HG03175 (cell line): ENCODE measurements at regions not wholly inside any gene's neighbourhood (a gene's known extent, or its start where the extent isn't known, plus 50 kb on each side); places are given as distances from the start of the nearest gene placed in this dataset.
"Not testable (repeated sequence)": the region's sequence is repeated elsewhere in the genome, so short reads cannot be mapped to it uniquely, and the experiment has no call there.

Experiments
- ATAC-seq: cut with Tn5 transposase; IDR thresholded peaks from one replicate; pipeline ENCODE4 v1.9.1; 2021; ENCODE audit warnings: mild to moderate bottlenecking, moderate library complexity; ENCODE audit not compliant: unreplicated experiment

DNA sequence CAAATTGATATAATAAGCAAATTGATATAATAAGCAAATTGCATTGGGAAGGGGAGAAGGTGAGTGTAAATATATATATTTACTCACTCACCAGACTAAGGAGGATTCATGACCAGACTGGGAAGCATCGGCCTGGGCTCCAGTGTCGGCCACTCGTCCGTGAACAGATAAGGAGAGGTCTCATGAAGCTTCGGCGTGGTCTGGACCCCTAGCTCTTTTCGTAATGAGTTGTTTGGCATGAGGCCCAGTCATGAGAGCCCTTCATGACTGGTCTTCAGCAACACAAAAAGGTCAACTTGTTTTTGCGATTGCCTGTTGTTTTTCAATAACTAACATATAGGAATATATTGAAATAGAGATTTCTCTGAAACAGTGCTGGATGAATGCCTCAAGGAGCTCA lies 222.9 kb upstream of the KCNK2 start:
- no peak for ATAC-seq

DNA sequence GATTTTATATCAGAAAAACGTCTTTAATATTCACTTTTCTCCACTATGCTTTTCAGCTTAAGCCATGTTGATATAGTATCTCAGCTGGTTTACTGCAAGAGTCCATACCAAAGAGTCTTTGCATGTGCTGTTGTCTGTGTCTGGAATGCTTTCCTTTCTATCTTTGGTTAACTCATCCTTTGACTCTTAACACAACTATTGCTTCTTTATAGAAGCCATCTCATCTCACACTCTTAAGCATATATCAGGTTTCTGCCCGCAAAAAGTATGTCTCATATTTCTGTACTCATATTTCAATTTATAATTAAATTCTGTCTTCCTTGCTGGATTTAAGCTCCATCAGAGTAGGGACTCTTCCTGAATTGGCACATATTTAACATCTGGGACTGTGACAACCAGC lies 220.9 kb upstream of the KCNK2 start:
- no peak for ATAC-seq

- ATAC-seq: no peak
Observed at GRCh38 chr1:214862421-214862820, 220.1 kb upstream of the KCNK2 start.

DNA sequence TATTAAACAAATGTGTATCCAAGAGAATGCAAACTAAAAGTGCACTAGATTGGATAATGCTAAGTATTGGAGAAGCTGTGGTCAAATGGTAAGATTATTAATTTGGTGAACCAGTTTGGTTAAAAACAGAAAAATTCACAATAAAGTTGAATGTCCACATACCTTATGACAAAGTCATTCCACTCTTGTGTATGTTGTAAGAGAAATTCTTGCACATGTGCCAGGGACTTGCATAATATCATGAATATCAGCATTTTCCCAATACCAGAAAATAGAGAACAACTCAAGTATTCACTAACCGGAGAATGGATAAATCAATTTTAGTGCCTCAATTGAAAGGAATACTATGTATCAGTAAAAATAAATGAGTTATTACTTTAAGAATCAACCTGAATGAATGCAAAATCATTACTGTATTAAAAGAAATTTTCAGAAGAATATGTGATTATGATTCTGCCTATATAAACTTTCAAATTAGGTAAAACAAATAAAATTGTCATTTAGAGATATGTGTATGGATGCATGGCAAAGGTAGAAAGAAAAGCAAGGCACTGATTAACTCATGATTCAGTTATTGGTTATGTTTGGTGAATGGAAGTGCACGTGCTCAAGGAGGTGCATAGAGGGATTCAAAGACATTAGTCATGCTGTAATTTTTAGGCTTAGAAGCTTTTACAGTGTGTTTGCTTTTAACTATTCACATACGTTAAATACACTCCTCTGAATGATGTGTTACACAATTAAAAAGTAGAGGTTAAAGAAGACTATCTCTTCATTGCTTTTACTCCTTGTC lies 217.4 kb upstream of the KCNK2 start:
- no peak for ATAC-seq

DNA sequence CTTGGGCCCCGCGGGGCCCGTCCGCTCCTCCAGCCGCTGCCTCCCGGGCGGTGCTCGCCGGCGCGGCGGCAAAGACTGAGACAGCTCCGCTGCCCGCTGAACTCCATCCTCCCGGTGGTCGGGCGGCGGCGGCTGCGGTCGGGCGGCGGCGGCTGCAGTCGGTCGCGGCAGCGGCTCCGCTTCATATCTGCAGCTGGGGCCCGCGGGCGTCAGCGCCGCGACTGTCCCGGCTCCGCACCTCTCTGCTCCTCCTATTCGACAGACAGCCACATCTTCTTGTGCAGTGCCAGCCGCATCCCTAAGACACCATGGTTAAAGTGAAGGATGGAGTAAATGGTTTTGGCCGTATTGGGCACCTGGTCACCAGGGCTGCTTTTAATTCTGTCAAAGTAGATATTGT lies 212.1 kb upstream of the KCNK2 start:
- ATAC-seq: not testable (repeated sequence)

DNA sequence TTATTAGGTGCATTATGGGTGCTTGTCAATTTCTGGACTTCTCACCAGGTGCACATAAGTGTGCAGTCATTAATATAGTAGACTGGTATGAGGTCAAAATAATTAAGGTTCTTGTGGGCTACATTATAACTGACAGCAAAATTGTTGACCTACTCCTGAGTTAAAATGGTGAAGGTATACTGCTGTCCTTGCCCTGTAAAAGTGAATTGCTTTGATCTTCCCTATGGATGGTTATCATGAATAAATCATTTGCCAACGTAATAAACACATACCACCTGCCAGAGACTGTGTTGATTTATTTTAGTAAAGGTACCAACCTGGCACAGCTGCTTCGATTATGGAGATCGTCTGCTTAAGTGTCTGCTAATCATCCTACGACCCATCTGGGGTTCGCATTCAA lies 201.6 kb upstream of the KCNK2 start:
- no peak for ATAC-seq

GRCh38 chr1:214882616-214883015 lies 199.9 kb upstream of the KCNK2 start:
- no peak for ATAC-seq

GRCh38 chr1:214895011-214895600 lies 187.4 kb upstream of the KCNK2 start:
- ATAC-seq: no peak

DNA sequence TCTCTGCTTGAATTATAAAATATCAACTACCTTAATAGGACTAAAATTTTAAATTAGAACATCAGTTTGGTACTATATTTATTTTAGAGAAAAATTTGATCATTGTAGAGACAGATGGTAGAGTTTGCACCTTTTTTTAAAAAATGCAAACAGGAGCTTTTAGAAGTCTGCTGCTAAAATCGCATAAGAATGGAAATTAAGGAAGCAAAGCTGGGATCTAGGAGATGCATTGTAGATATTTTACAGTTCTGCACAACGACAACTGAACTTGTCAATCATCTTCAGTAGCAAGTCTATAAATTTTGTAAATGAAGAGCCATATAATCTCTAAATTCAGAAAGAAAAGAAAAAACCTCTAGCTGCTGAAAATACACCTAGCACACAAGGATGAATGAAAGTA lies 185.6 kb upstream of the KCNK2 start:
- no peak for ATAC-seq

DNA sequence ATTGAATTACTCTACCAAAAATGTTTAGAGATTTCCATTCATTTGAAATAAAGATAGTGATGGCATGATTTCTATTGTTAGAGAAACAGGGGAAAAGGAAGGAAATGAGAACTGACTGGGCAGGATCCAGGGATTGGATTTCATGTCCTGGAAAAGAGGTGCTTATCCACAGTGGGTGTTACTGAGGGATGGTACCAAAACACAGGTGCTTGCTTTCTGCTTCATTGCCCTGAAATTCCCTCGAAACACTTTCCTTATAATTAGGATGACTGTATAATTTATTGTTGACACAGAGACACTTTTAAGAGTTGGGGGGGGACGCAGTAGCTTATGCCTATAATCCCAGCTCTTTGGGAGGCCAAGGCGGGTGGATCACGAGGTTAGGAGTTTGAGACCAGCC lies 185.0 kb upstream of the KCNK2 start:
- no peak for ATAC-seq

DNA sequence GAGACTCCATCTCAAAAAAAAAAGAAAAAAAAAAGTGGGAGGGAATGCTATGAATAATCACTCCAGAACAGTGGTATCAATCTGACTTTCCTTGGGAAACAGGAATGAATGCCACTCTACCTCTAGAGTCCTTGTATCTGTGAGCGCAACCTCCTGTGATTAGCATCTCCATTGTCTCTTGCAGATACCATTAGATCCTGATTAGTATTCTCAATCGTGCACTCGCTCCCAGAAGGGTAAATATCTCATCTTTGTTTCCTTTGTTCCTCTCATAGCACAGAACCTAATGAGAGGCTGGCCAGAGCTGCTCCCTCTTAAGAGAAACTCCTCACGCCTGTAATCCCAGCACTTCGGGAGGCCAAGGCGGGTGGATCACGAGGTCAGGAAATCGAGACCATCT lies 184.4 kb upstream of the KCNK2 start:
- no peak for ATAC-seq

DNA sequence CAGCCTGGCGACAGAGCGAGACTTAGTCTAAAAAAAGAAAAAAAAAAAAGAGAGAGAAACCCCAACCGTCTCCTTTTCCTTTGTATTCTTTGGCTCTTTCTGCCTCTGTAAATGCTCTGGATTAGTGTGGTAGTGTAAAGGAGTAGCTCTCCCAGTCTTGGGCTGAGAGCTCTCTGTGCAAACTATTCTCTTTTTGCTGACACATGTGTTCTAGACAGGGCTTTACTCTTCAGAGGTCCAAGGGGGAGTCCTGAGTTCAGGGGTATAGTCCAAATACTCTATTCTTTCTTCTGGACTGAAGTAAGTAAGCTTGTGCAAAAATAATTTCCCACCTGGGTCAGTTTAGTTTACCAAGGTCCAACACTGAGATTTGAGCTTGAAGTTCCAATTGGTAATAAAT lies 183.8 kb upstream of the KCNK2 start:
- no peak for ATAC-seq

GRCh38 chr1:214899908-214900460 lies 182.6 kb upstream of the KCNK2 start:
- no peak for ATAC-seq

- no peak for ATAC-seq
Observed at GRCh38 chr1:214900590-214900989, 181.9 kb upstream of the KCNK2 start.

DNA sequence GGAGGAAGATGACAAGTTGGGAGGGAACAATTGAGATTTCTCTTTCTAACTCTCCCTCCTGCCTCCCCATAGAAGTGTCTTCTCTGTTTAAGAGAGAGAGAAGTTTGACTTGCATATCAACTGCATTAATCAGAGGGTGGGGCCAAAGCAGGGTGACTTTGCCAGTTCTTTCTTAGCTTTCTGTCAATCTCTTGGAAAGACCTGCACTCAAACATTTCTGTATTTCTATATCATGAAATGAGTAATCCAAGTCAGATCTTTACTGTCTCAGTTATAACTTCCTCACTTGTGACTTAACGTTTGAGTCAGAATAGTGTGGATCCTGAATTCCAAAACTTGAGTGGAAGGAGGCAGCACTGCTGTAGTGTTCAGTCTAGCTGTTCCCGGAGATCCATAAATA lies 180.8 kb upstream of the KCNK2 start:
- ATAC-seq: no peak

DNA sequence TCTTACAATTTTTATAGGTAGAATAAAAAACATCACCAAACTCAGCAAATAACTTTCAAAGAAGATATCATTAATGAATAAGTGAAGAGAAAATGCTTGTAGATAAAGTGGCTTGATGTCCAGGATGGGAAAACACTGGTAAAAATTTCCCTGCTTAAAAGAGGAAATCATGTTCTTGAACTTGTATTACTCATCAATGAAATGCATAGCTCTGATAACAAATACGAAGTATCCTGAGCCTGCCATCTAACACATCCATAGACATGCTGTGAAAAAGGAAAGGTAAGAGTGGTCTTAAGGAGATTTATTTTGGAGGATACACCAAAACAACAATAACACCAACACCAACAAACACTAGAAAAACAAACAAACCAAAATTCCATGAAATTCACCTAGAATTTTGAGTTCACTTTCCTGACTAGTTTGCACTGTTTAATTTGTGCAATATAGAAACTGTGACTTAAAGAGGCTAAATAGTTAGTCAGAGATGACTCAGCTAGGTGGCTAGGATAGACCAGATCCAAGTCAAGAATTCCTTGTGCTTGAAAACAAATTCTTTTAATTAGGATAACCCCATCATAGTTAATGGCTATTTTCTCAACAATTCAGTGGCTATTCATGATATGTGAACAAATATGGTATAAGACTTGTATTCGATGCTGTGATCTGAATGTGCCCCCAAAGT lies 179.8 kb upstream of the KCNK2 start:
- no peak for ATAC-seq

DNA sequence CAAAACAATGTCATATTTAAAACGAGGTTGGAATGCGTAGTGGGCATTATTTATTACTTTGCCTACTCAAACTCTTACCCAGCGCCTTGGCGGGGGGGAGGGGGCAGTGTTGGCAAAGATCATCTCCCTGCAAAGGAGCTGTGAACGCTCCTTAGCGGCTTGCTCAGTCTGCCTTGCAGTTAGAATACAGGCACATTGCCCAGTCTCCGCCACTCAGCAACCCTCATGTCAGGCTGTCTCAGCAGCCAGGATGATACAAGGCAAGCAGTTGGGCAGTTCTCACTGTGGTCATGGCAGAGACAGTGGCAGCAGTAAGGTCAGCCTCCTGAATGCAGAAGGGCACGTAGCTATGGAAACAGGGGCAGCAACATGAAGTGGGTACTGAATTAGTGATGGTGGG lies 170.4 kb upstream of the KCNK2 start:
- ATAC-seq: no peak

DNA sequence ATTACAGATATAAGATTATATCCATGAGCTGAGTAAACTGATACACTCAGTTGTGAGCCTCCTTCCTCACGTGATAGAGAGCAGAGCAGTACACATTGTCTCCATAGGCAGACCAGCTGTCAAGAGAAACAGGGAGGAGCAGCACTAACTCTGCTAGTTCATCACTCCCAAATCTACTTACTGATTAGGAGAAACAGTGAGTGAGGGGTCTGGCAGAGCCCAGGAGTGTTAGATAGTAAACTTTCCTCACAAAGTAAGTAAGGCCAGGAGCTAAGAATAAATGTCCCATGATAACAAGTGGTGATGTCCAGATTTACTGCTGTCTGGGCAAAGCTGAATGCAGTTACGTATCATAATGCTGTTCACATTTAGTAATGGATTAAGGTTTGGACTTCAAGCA lies 168.6 kb upstream of the KCNK2 start:
- no peak for ATAC-seq

- ATAC-seq: no peak
Observed at GRCh38 chr1:214917081-214917635, 165.4 kb upstream of the KCNK2 start.

DNA sequence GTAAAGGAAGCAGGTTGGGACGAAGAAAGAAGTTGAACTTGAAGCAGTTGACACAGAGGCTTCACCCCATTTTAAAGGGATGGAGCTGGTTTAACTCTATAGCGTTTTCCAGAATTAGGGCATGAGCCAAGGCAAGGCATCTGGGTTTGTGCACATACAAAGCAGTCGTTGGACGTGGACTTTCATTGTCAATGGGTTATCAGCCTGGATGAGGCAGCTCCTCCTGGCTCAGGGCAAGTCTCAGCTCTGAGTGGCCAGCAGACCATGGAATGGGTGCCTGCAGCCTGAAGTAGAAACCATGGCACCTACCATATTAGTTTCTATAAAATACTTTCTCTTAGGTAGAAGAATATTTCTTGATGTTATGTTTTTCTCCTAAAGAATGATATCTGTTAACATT lies 163.8 kb upstream of the KCNK2 start:
- no peak for ATAC-seq

DNA sequence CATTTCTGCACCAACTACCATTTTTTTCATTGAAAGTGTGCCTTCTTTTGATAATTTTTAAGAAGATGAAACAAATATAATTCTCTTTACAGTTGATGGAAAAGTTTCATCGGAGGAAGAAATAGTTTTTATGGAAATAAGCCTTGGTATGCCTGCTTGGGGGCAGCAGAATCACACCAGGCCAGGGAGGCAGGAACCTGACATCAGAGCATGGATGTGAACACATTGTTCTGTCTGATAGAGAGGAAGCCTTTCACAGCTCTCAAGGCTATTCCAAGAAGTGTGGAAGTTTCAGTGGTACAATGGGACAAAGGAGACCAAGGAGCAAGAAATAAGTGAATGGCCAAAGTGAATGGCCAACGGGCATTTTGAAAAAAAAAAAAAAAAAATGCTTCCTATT lies 162.2 kb upstream of the KCNK2 start:
- ATAC-seq: no peak
